Mesenchymal stem cell (in vitro differentiated cells and primary cell): ENCODE measurements at regions not wholly inside any gene's neighbourhood (a gene's known extent, or its start where the extent isn't known, plus 50 kb on each side); places are given as distances from the start of the nearest gene placed in this dataset.

Experiments
- DNase-seq: peaks from one replicate; pipeline ENCODE4 v3.0.0-alpha.2; 2013
- H2AFZ ChIP-seq: one replicate; pipeline ENCODE4 v1.6.1; 2013; ENCODE audit warnings: low read depth, mild to moderate bottlenecking, control low read depth, inconsistent platforms, low read length, moderate library complexity
- H2AK5ac ChIP-seq: 2 replicates; pipeline ENCODE4 v1.6.1; 2013; ENCODE audit warnings: low read length, moderate library complexity, mild to moderate bottlenecking, inconsistent platforms; ENCODE audit not compliant: severe bottlenecking
- H2BK120ac ChIP-seq: one replicate; pipeline ENCODE4 v1.6.1; 2013; ENCODE audit warnings: low read depth, mild to moderate bottlenecking, inconsistent platforms, low read length, moderate library complexity
- H2BK12ac ChIP-seq, 2 experiments: one replicate each; pipeline ENCODE4 v1.6.1; 2013; ENCODE audit warnings: inconsistent platforms in 2 of 2, low read length in 2 of 2, mild to moderate bottlenecking in 2 of 2, moderate library complexity in 2 of 2, control low read depth in 1 of 2
- H2BK15ac ChIP-seq: one replicate; pipeline ENCODE4 v1.6.1; 2013; ENCODE audit warnings: mild to moderate bottlenecking, low read depth, inconsistent platforms; ENCODE audit not compliant: poor library complexity, severe bottlenecking
- H2BK5ac ChIP-seq: 2 replicates; pipeline ENCODE4 v1.6.1; 2013; ENCODE audit warnings: low read depth, mild to moderate bottlenecking, low read length, control low read depth, inconsistent platforms; ENCODE audit not compliant: poor library complexity, severe bottlenecking
- H3K14ac ChIP-seq, 2 experiments: one replicate each; pipeline ENCODE4 v1.6.1; 2013; ENCODE audit warnings: inconsistent platforms in 2 of 2, low read length in 2 of 2, control low read depth in 1 of 2, mild to moderate bottlenecking in 1 of 2, moderate library complexity in 1 of 2
- H3K18ac ChIP-seq, 2 experiments: one replicate each; pipeline ENCODE4 v1.6.1; 2013; ENCODE audit warnings: inconsistent platforms in 2 of 2, low read length in 2 of 2, control low read depth in 1 of 2, low read depth in 1 of 2, mild to moderate bottlenecking in 1 of 2
- H3K23ac ChIP-seq, 2 experiments: one replicate each; pipeline ENCODE4 v1.6.1; 2013; ENCODE audit warnings: inconsistent platforms in 2 of 2, low read length in 2 of 2, mild to moderate bottlenecking in 2 of 2, moderate library complexity in 2 of 2, control low read depth in 1 of 2
- H3K27ac ChIP-seq: 2 replicates; pipeline ENCODE4 v1.5.1; 2013; ENCODE audit warnings: mild to moderate bottlenecking, moderate library complexity, low read length, control low read depth, inconsistent platforms; ENCODE audit not compliant: poor library complexity, severe bottlenecking
- H3K27me3 ChIP-seq, 2 experiments: 2 replicates each; pipeline versions ENCODE4 v1.6.1 to v1.7.0; 2013; ENCODE audit warnings: low read length in 2 of 2, mild to moderate bottlenecking in 2 of 2, moderate library complexity in 2 of 2, control low read depth in 1 of 2, inconsistent platforms in 1 of 2; ENCODE audit not compliant: control insufficient read depth in 1 of 2, insufficient read depth in 1 of 2
- H3K36me3 ChIP-seq, 2 experiments: 2 replicates each; pipeline versions ENCODE4 v1.6.1 to v1.7.0; 2013; ENCODE audit warnings: low read length in 2 of 2, control low read depth in 1 of 2, inconsistent platforms in 1 of 2, low read depth in 1 of 2, mild to moderate bottlenecking in 1 of 2; ENCODE audit not compliant: insufficient read depth in 2 of 2, control insufficient read depth in 1 of 2
- H3K4ac ChIP-seq, 2 experiments: one replicate each; pipeline ENCODE4 v1.6.1; 2013; ENCODE audit warnings: inconsistent platforms in 2 of 2, low read length in 2 of 2, mild to moderate bottlenecking in 2 of 2, moderate library complexity in 2 of 2, control low read depth in 1 of 2, low read depth in 1 of 2
- H3K4me1 ChIP-seq: 2 replicates; pipeline ENCODE4 v1.6.1; 2013; ENCODE audit warnings: low read depth, low read length, control low read depth; ENCODE audit not compliant: control insufficient read depth, insufficient read depth
- H3K4me2 ChIP-seq: 2 replicates; pipeline ENCODE4 v1.6.1; 2013; ENCODE audit warnings: low read length, mild to moderate bottlenecking, inconsistent platforms; ENCODE audit not compliant: poor library complexity, severe bottlenecking
- H3K4me3 ChIP-seq, 2 experiments: 2 replicates each; pipeline versions ENCODE4 v1.5.1 to v1.7.0; 2013; ENCODE audit warnings: low read length in 2 of 2, mild to moderate bottlenecking in 2 of 2, control low read depth in 1 of 2, low read depth in 1 of 2; ENCODE audit not compliant: insufficient read depth in 1 of 2
- H3K79me1 ChIP-seq: replicated peaks from 2 replicates; pipeline ENCODE4 v1.6.1; 2013; ENCODE audit warnings: mild to moderate bottlenecking, control low read depth, low read length, inconsistent platforms; ENCODE audit not compliant: poor library complexity, severe bottlenecking
- H3K9ac ChIP-seq: 2 replicates; pipeline ENCODE4 v1.7.0; 2013; ENCODE audit warnings: mild to moderate bottlenecking, low read length, moderate library complexity
- H3K9me3 ChIP-seq: 2 replicates; pipeline ENCODE4 v1.7.0; 2013; ENCODE audit warnings: mild to moderate bottlenecking, low read length; ENCODE audit not compliant: control insufficient read depth
- H4K8ac ChIP-seq: one replicate; pipeline ENCODE4 v1.6.1; 2013; ENCODE audit warnings: inconsistent platforms, mild to moderate bottlenecking, low read length, moderate library complexity
- H4K91ac ChIP-seq: one replicate; pipeline ENCODE4 v1.6.1; 2013; ENCODE audit warnings: mild to moderate bottlenecking, low read length, inconsistent platforms
- WGBS: methylation state at CpG from one replicate; pipeline ENCODE4 v1.1.7; 2013; ENCODE audit warnings: mixed read lengths; 5-methylcytosine and 5-hydroxymethylcytosine counted together

- no peak overlapping the region for H3K4me3 ChIP-seq
- H3K4me1 ChIP-seq = peaks cover 2% of the 10 kb centered on the region
- H2BK5ac ChIP-seq = no peak overlapping the region
- H2BK12ac ChIP-seq = no peak overlapping the region
- no peak overlapping the region for H4K8ac ChIP-seq
- H2BK15ac ChIP-seq = no peak overlapping the region
- H2AK5ac ChIP-seq = no peak overlapping the region
- H3K4me2 ChIP-seq = no peak overlapping the region
- no peaks in the 10 kb centered on the region for H3K36me3 ChIP-seq
- H3K9me3 ChIP-seq = no peaks in the 10 kb centered on the region
- H3K27me3 ChIP-seq = no peaks in the 10 kb centered on the region
- H3K18ac ChIP-seq = no peak overlapping the region
- no peak overlapping the region for H3K14ac ChIP-seq
- no peak overlapping the region for H2BK120ac ChIP-seq
- no peak overlapping the region for H3K27ac ChIP-seq
- DNase-seq = peak; percentile 46
- H2AFZ ChIP-seq = no peak overlapping the region
- no peak overlapping the region for H3K23ac ChIP-seq
- H4K91ac ChIP-seq = no peak overlapping the region
- H3K9ac ChIP-seq = no peak overlapping the region
- H3K4ac ChIP-seq = no peak overlapping the region
- H3K79me1 ChIP-seq = no peaks in the 10 kb centered on the region
These were observed 75.2 kb upstream of the CPEB4 start for GRCh38 chr5:173812811-173813550.

GRCh38 chr5:173814053-173814452 lies 74.1 kb upstream of the CPEB4 start:
- Histone ChIP-seq H3K36me3 (no peaks in the 10 kb centered on the region), H3K23ac (no peak overlapping the region), H2BK12ac (no peak overlapping the region), H3K4me1 (peaks cover 2% of the 10 kb centered on the region), H3K14ac (no peak overlapping the region), H3K4me2 (no peak overlapping the region), H2AFZ (no peak overlapping the region), H3K18ac (no peak overlapping the region), H2AK5ac (no peak overlapping the region), H3K27me3 (no peaks in the 10 kb centered on the region), H4K8ac (no peak overlapping the region), H4K91ac (no peak overlapping the region), H3K9ac (no peak overlapping the region), H3K9me3 (no peaks in the 10 kb centered on the region), H3K4me3 (no peak overlapping the region), H3K79me1 (no peaks in the 10 kb centered on the region), H2BK120ac (no peak overlapping the region), H3K4ac (no peak overlapping the region), H2BK5ac (no peak overlapping the region), H3K27ac (no peak overlapping the region), H2BK15ac (no peak overlapping the region)
- no peak for DNase-seq

GRCh38 chr5:173815571-173815970 lies 72.6 kb upstream of the CPEB4 start:
- no peaks in the 10 kb centered on the region for H3K79me1 ChIP-seq
- no peak overlapping the region for H3K4ac ChIP-seq
- no peaks in the 10 kb centered on the region for H3K27me3 ChIP-seq
- H3K18ac ChIP-seq = no peak overlapping the region
- peaks cover 2% of the 10 kb centered on the region for H3K4me1 ChIP-seq
- H2BK12ac ChIP-seq = no peak overlapping the region
- WGBS = 96% methylated on average over 9 of the region's 9 CpGs
- no peak overlapping the region for H2BK15ac ChIP-seq
- no peak overlapping the region for H3K4me3 ChIP-seq
- no peak overlapping the region for H4K8ac ChIP-seq
- no peak overlapping the region for H4K91ac ChIP-seq
- no peak overlapping the region for H3K23ac ChIP-seq
- no peak overlapping the region for H2BK120ac ChIP-seq
- H2AFZ ChIP-seq = no peak overlapping the region
- H3K9me3 ChIP-seq = no peaks in the 10 kb centered on the region
- H2BK5ac ChIP-seq = no peak overlapping the region
- no peak overlapping the region for H3K9ac ChIP-seq
- H3K14ac ChIP-seq = no peak overlapping the region
- no peak overlapping the region for H2AK5ac ChIP-seq
- no peak for DNase-seq
- no peaks in the 10 kb centered on the region for H3K36me3 ChIP-seq
- no peak overlapping the region for H3K27ac ChIP-seq
- H3K4me2 ChIP-seq = no peak overlapping the region

GRCh38 chr5:173816728-173817127 lies 71.4 kb upstream of the CPEB4 start:
- Histone ChIP-seq H3K4me1 (peaks cover 5% of the 10 kb centered on the region), H3K14ac (no peak overlapping the region), H3K36me3 (no peaks in the 10 kb centered on the region), H2BK120ac (no peak overlapping the region), H3K27ac (no peak overlapping the region), H4K8ac (no peak overlapping the region), H4K91ac (no peak overlapping the region), H2AK5ac (peak overlapping the region; percentile 89), H2BK12ac (no peak overlapping the region), H3K18ac (no peak overlapping the region), H2BK5ac (no peak overlapping the region), H3K9me3 (no peaks in the 10 kb centered on the region), H3K9ac (no peak overlapping the region), H3K4me2 (no peak overlapping the region), H3K27me3 (no peaks in the 10 kb centered on the region), H3K23ac (peak overlapping the region in 1 of 2 experiments; percentile 51), H3K4ac (no peak overlapping the region), H3K4me3 (no peak overlapping the region), H3K79me1 (no peaks in the 10 kb centered on the region), H2BK15ac (no peak overlapping the region), H2AFZ (no peak overlapping the region)
- WGBS = 95% methylated on average over 2 of the region's 5 CpGs
- no peak for DNase-seq
